Endodermal cell (in vitro differentiated cells): ENCODE measurements at regions not wholly inside any gene's neighbourhood (a gene's known extent, or its start where the extent isn't known, plus 50 kb on each side); places are given as distances from the start of the nearest gene placed in this dataset.
A peak's percentile ranks its signal among the peaks of the same experiment; 100 is the strongest.

Experiments used
- DNase-seq: peaks from one replicate; pipeline ENCODE4 v3.0.0-alpha.2; 2017
- H3K27ac ChIP-seq: 2 replicates; pipeline ENCODE4 v1.5.1; 2013; ENCODE audit warnings: mild to moderate bottlenecking, low read depth, low read length, moderate library complexity
- H3K27me3 ChIP-seq: 2 replicates; pipeline ENCODE4 v1.6.1; 2013; ENCODE audit warnings: mild to moderate bottlenecking, low read length, moderate library complexity; ENCODE audit not compliant: insufficient read depth, control insufficient read depth, poor library complexity, severe bottlenecking
- H3K36me3 ChIP-seq: 2 replicates; pipeline ENCODE4 v1.7.0; 2013; ENCODE audit warnings: mild to moderate bottlenecking, low read length, moderate library complexity; ENCODE audit not compliant: control insufficient read depth, insufficient read depth
- H3K4me1 ChIP-seq: one replicate; pipeline ENCODE4 v1.7.0; 2013; ENCODE audit warnings: low read length; ENCODE audit not compliant: control insufficient read depth, insufficient read depth
- H3K4me3 ChIP-seq: 2 replicates; pipeline ENCODE4 v1.5.1; 2013; ENCODE audit warnings: mild to moderate bottlenecking, low read length, moderate library complexity
- H3K9ac ChIP-seq: 2 replicates; pipeline ENCODE4 v1.6.1; 2013; ENCODE audit warnings: mild to moderate bottlenecking, low read length, moderate library complexity; ENCODE audit not compliant: poor library complexity, severe bottlenecking; ENCODE audit errors: extremely low read depth
- H3K9me3 ChIP-seq: 2 replicates; pipeline ENCODE4 v1.6.1; 2013; ENCODE audit warnings: mild to moderate bottlenecking, low read length, moderate library complexity; ENCODE audit not compliant: control insufficient read depth
- H3K27ac Mint-ChIP-seq: 2 replicates; pipeline ENCODE4 v1.8.0; 2020; ENCODE audit warnings: mixed read lengths
- H3K27me3 Mint-ChIP-seq: 2 replicates; pipeline ENCODE4 v1.8.0; 2021; ENCODE audit warnings: mild to moderate bottlenecking, mixed read lengths; ENCODE audit not compliant: insufficient read depth
- H3K36me3 Mint-ChIP-seq: 2 replicates; pipeline ENCODE4 v1.8.0; 2020; ENCODE audit warnings: low read depth, mixed read lengths
- H3K4me1 Mint-ChIP-seq: 2 replicates; pipeline ENCODE4 v1.8.0; 2020; ENCODE audit warnings: mixed read lengths
- H3K4me3 Mint-ChIP-seq: 2 replicates; pipeline ENCODE4 v1.8.0; 2020; ENCODE audit warnings: mild to moderate bottlenecking, moderate library complexity, mixed read lengths
- H3K9me3 Mint-ChIP-seq: 2 replicates; pipeline ENCODE4 v1.8.0; 2020; ENCODE audit warnings: mild to moderate bottlenecking, mixed read lengths
- CTCF ChIP-seq: fragments of 200-600 bp; sonication (generic); conservative IDR thresholded peaks from 2 replicates; pipeline ENCODE4 v1.5.0; 2021; ENCODE audit warnings: antibody characterized with exemption, mild to moderate bottlenecking
- WGBS, 2 experiments: methylation state at CpG; one replicate each; pipeline versions ENCODE4 v1.1.5 to v1.1.7; 2013; ENCODE audit warnings: missing lambda C conversion rate in 2 of 2, mixed read lengths in 1 of 2; ENCODE audit not compliant: insufficient coverage in 1 of 2, insufficient read length in 1 of 2; 5-methylcytosine and 5-hydroxymethylcytosine counted together

GRCh38 chr4:160406263-160406825 is 1303.5 kb downstream of the RAPGEF2 start:
- no peaks in the 10 kb centered on the region for H3K4me1 ChIP-seq
- no peaks in the 10 kb centered on the region for H3K9me3 ChIP-seq
- no peaks in the 10 kb centered on the region for H3K27me3 ChIP-seq
- Mint-ChIP-seq H3K4me1 (no peaks in the 10 kb centered on the region), H3K36me3 (no peaks in the 10 kb centered on the region), H3K9me3 (no peaks in the 10 kb centered on the region), H3K4me3 (no peak overlapping the region), H3K27me3 (no peaks in the 10 kb centered on the region), H3K27ac (no peak overlapping the region)
- H3K27ac ChIP-seq: no peak overlapping the region
- peak; percentile 24 for DNase-seq
- 93 to 100% methylated on average over 1 to 5 of the region's 5 CpGs for WGBS, 2 experiments
- no peak overlapping the region for H3K4me3 ChIP-seq
- no peaks in the 10 kb centered on the region for H3K36me3 ChIP-seq
- TF ChIP-seq CTCF: no peak
- no peak overlapping the region for H3K9ac ChIP-seq

- H3K9me3 ChIP-seq: no peaks in the 10 kb centered on the region
- Mint-ChIP-seq H3K36me3 (no peaks in the 10 kb centered on the region), H3K27ac (no peak overlapping the region), H3K27me3 (no peaks in the 10 kb centered on the region), H3K9me3 (no peaks in the 10 kb centered on the region), H3K4me3 (no peak overlapping the region), H3K4me1 (no peaks in the 10 kb centered on the region)
- DNase-seq: no peak
- no peak for TF ChIP-seq CTCF
- no peaks in the 10 kb centered on the region for H3K4me1 ChIP-seq
- H3K27ac ChIP-seq: no peak overlapping the region
- no peak overlapping the region for H3K9ac ChIP-seq
- WGBS, 2 experiments: 90 to 92% methylated on average over 2 to 5 of the region's 5 CpGs
- H3K27me3 ChIP-seq: no peaks in the 10 kb centered on the region
- no peaks in the 10 kb centered on the region for H3K36me3 ChIP-seq
- no peak overlapping the region for H3K4me3 ChIP-seq
These were observed 1311.6 kb downstream of the RAPGEF2 start for GRCh38 chr4:160414496-160414895.

GRCh38 chr4:160423879-160424451 is 1321.1 kb downstream of the RAPGEF2 start:
- H3K27ac Mint-ChIP-seq: no peak overlapping the region
- Histone ChIP-seq H3K4me3 (no peak overlapping the region), H3K9me3 (no peaks in the 10 kb centered on the region), H3K36me3 (no peaks in the 10 kb centered on the region), H3K4me1 (no peaks in the 10 kb centered on the region), H3K27me3 (no peaks in the 10 kb centered on the region), H3K27ac (no peak overlapping the region), H3K9ac (no peak overlapping the region)
- no peak for DNase-seq
- no peaks in the 10 kb centered on the region for H3K36me3 Mint-ChIP-seq
- TF ChIP-seq CTCF: no peak
- no peaks in the 10 kb centered on the region for H3K4me1 Mint-ChIP-seq
- WGBS, 2 experiments: 90 to 92% methylated on average over 4 to 6 of the region's 6 CpGs
- no peaks in the 10 kb centered on the region for H3K9me3 Mint-ChIP-seq
- no peak overlapping the region for H3K4me3 Mint-ChIP-seq
- H3K27me3 Mint-ChIP-seq: no peaks in the 10 kb centered on the region
